CD4-positive, alpha-beta T cell (primary cell): ENCODE measurements at regions not wholly inside any gene's neighbourhood (a gene's known extent, or its start where the extent isn't known, plus 50 kb on each side); places are given as distances from the start of the nearest gene placed in this dataset.

Experiments
- ATAC-seq: fragments of 200-7000 bp; cut with Tn5 transposase; one replicate; pipeline ENCODE4 v1.10.0; 2022; ENCODE audit warnings: mild to moderate bottlenecking; ENCODE audit not compliant: poor library complexity
- CTCF ChIA-PET: fragments of 350-600 bp; sonication (Branson Sonifier 250); formaldehyde crosslinking; loops from one replicate; lab custom pipeline; 2021; ENCODE audit warnings: antibody characterized with exemption, inconsistent platforms; lab: Charles Lee
- POLR2A ChIA-PET: fragments of 350-600 bp; sonication (Branson Sonifier 250); formaldehyde crosslinking; loops from one replicate; lab custom pipeline; 2021; ENCODE audit warnings: antibody characterized with exemption, inconsistent platforms; lab: Charles Lee
- DNase-seq, 14 experiments: peaks; one replicate each; pipeline ENCODE4 v3.0.0-alpha.2; 2013 to 2020; ENCODE audit warnings: mixed read lengths in 2 of 14
- H3K27ac ChIP-seq, 2 donors: one replicate each; pipeline versions ENCODE4 v1.5.1 to v1.7.0; 2013; ENCODE audit warnings: low read length in 2 of 2, low read depth in 1 of 2, mild to moderate bottlenecking in 1 of 2
- H3K27me3 ChIP-seq, 2 experiments: 1 replicate in 1 of 2; 2 replicates in 1 of 2; pipeline versions ENCODE4 v1.6.1 to v1.7.0; 2013; ENCODE audit warnings: low read length in 2 of 2, control low read depth in 1 of 2, mild to moderate bottlenecking in 1 of 2, moderate library complexity in 1 of 2; ENCODE audit not compliant: insufficient read depth in 2 of 2, control insufficient read depth in 1 of 2
- H3K36me3 ChIP-seq: one replicate; pipeline ENCODE4 v1.6.1; 2013; ENCODE audit warnings: low read length, control low read depth; ENCODE audit not compliant: insufficient read depth
- H3K4me1 ChIP-seq: one replicate; pipeline ENCODE4 v1.6.1; 2013; ENCODE audit warnings: low read length, control low read depth; ENCODE audit not compliant: insufficient read depth
- H3K4me3 ChIP-seq: one replicate; pipeline ENCODE4 v1.5.1; 2013; ENCODE audit warnings: mild to moderate bottlenecking, low read length, moderate library complexity
- H3K9me3 ChIP-seq, 2 experiments: 1 replicate in 1 of 2; 2 replicates in 1 of 2; pipeline versions ENCODE4 v1.6.1 to v1.7.0; 2013; ENCODE audit warnings: low read length in 2 of 2, mild to moderate bottlenecking in 2 of 2, control low read depth in 1 of 2, moderate library complexity in 1 of 2; ENCODE audit not compliant: control insufficient read depth in 1 of 2, insufficient read depth in 1 of 2
- H3K27ac Mint-ChIP-seq: one replicate; pipeline ENCODE4 v1.8.0; 2020; ENCODE audit warnings: mixed read lengths
- H3K27me3 Mint-ChIP-seq: one replicate; pipeline ENCODE4 v1.8.0; 2021; ENCODE audit warnings: mixed read lengths
- H3K36me3 Mint-ChIP-seq: one replicate; pipeline ENCODE4 v1.8.0; 2021; ENCODE audit warnings: low read depth, mixed read lengths
- H3K4me1 Mint-ChIP-seq: one replicate; pipeline ENCODE4 v1.8.0; 2021; ENCODE audit warnings: low read depth, mixed read lengths
- H3K4me3 Mint-ChIP-seq: one replicate; pipeline ENCODE4 v1.8.0; 2020; ENCODE audit warnings: mild to moderate bottlenecking, mixed read lengths
- H3K9me3 Mint-ChIP-seq: one replicate; pipeline ENCODE4 v1.8.0; 2020; ENCODE audit warnings: mixed read lengths
- intact Hi-C, 2 experiments: fragments of 100-400 bp; cut with DNase I in 1 of 2; cut with micrococcal nuclease in 1 of 2; formaldehyde crosslinking; loops; one replicate each; pipeline versions ENCODE4 v1.15.1 to v1.9.0; 2023 to 2025; cut with DNase I, micrococcal nuclease
- TF ChIP-seq, protein P1 (sequence below): fragments of 200-600 bp; IDR thresholded peaks from one replicate; pipeline ENCODE4 v1.8.0; 2022; ENCODE audit warnings: antibody characterized with exemption, mild to moderate bottlenecking

DNA sequence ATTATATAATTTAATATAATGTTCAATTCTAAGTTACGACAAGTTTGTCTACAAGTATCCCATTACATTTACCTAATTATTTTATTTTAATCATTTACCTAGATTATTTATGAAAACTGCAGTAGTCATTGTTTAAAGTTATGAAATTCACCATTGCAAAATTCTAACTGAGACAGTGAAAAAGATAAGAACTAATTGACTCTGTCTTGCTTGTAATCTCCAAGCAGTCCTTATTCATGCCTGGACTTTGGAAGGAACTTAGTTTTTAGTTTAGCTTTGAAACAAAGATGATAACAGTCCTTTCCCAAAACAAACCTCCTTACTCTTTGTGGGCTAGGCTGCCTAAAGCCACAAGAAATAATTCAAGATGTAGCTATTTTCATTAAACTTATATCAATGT is 165.0 kb downstream of the SUCNR1 start:
- DNase-seq (no peak), ATAC-seq (no peak)
- TF ChIP-seq, protein P1, sequence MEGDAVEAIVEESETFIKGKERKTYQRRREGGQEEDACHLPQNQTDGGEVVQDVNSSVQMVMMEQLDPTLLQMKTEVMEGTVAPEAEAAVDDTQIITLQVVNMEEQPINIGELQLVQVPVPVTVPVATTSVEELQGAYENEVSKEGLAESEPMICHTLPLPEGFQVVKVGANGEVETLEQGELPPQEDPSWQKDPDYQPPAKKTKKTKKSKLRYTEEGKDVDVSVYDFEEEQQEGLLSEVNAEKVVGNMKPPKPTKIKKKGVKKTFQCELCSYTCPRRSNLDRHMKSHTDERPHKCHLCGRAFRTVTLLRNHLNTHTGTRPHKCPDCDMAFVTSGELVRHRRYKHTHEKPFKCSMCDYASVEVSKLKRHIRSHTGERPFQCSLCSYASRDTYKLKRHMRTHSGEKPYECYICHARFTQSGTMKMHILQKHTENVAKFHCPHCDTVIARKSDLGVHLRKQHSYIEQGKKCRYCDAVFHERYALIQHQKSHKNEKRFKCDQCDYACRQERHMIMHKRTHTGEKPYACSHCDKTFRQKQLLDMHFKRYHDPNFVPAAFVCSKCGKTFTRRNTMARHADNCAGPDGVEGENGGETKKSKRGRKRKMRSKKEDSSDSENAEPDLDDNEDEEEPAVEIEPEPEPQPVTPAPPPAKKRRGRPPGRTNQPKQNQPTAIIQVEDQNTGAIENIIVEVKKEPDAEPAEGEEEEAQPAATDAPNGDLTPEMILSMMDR, result no peak
- Mint-ChIP-seq H3K4me3 (no peak overlapping the region), H3K9me3 (peaks cover 4% of the 10 kb centered on the region), H3K4me1 (no peaks in the 10 kb centered on the region), H3K27ac (no peak overlapping the region), H3K36me3 (peaks cover 7% of the 10 kb centered on the region), H3K27me3 (no peaks in the 10 kb centered on the region)
- peaks cover 0 to 14% of the 10 kb centered on the region in 2 experiments for H3K9me3 ChIP-seq
- H3K4me3 ChIP-seq, result no peak overlapping the region
- POLR2A ChIA-PET, result no interaction called here
- H3K27ac ChIP-seq, result no peak overlapping the region
- intact Hi-C loops, result no loop called here
- no peaks in the 10 kb centered on the region for H3K36me3 ChIP-seq
- no peaks in the 10 kb centered on the region for H3K27me3 ChIP-seq
- CTCF ChIA-PET, result no interaction called here
- no peaks in the 10 kb centered on the region for H3K4me1 ChIP-seq

DNA sequence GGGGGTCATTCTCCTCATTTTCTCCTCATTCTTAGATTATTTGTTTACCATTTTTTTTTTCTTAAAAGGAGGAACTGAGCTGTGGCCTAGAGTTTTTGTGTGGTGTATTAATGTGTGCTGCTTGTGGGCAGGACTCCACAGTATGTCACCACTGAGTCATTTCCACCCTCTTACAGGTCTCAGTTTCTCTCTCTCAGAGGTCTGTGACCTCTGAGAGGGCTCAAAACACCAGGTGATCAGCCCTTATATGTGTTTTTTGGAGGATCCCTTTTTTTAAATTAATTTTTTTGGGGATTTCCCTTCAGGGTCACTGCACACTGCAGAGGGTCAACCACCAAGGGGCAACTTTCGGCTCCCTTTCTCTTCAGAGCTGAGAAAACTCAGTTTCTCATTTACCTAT is 166.4 kb downstream of the SUCNR1 start:
- DNase-seq (no peak), ATAC-seq (no peak)
- no peaks in the 10 kb centered on the region for H3K27me3 Mint-ChIP-seq
- H3K36me3 Mint-ChIP-seq, result peaks cover 5% of the 10 kb centered on the region
- H3K4me3 ChIP-seq, result no peak overlapping the region
- H3K27ac ChIP-seq, result no peak overlapping the region
- ChIA-PET POLR2A (no interaction called here), CTCF (no interaction called here)
- intact Hi-C loops, result no loop called here
- H3K4me1 Mint-ChIP-seq, result no peaks in the 10 kb centered on the region
- no peaks in the 10 kb centered on the region for H3K36me3 ChIP-seq
- H3K9me3 ChIP-seq, result peaks cover 0 to 14% of the 10 kb centered on the region in 2 experiments
- no peak overlapping the region for H3K27ac Mint-ChIP-seq
- peaks cover 4% of the 10 kb centered on the region for H3K9me3 Mint-ChIP-seq
- no peaks in the 10 kb centered on the region for H3K4me1 ChIP-seq
- TF ChIP-seq, protein P1, result no peak
- H3K27me3 ChIP-seq, result no peaks in the 10 kb centered on the region
- no peak overlapping the region for H3K4me3 Mint-ChIP-seq

DNA sequence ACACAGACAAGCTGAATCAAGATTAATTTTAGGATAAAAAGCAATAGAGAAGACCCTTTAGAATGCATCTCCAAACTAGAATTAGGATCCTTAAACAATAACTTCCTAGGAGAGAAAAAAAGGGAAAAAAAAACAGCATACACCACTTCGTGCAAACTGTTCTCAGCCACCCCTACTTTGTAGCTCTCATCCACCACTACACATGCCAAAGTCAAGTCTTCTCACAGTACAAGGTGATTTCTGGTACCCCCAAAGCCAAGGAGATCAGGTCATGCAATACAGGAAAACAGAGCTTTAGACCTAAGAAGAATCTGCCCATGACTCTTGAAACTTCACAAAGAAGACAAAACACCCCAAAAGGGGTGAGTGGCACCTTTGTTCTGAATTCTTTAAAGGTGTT is 166.9 kb downstream of the SUCNR1 start:
- Mint-ChIP-seq H3K4me1 (no peaks in the 10 kb centered on the region), H3K27me3 (no peaks in the 10 kb centered on the region), H3K36me3 (peaks cover 1% of the 10 kb centered on the region), H3K9me3 (no peaks in the 10 kb centered on the region), H3K4me3 (no peak overlapping the region), H3K27ac (no peak overlapping the region)
- H3K4me3 ChIP-seq, result no peak overlapping the region
- DNase-seq (no peak), ATAC-seq (no peak)
- TF ChIP-seq, protein P1, result no peak
- intact Hi-C loops, result no loop called here
- peaks cover 0 to 14% of the 10 kb centered on the region in 2 experiments for H3K9me3 ChIP-seq
- no peaks in the 10 kb centered on the region for H3K27me3 ChIP-seq
- POLR2A ChIA-PET, result no interaction called here
- no peak overlapping the region for H3K27ac ChIP-seq
- no peaks in the 10 kb centered on the region for H3K36me3 ChIP-seq
- H3K4me1 ChIP-seq, result no peaks in the 10 kb centered on the region
- CTCF ChIA-PET, result no interaction called here
